Rectal smooth muscle tissue (tissue), 1 donor: ENCODE measurements at regions not wholly inside any gene's neighbourhood (a gene's known extent, or its start where the extent isn't known, plus 50 kb on each side); places are given as distances from the start of the nearest gene placed in this dataset.
A peak's percentile ranks its signal among the peaks of the same experiment; 100 is the strongest.
"Not testable (repeated sequence)": the region's sequence is repeated elsewhere in the genome, so short reads cannot be mapped to it uniquely, and the experiment has no call there.

Source experiments
- H3K27ac ChIP-seq: one replicate; pipeline ENCODE4 v1.7.0; 2013; ENCODE audit warnings: low read depth, low read length, inconsistent platforms
- H3K27me3 ChIP-seq: one replicate; pipeline ENCODE4 v1.7.0; 2013; ENCODE audit warnings: low read length; ENCODE audit not compliant: control insufficient read depth, insufficient read depth
- H3K36me3 ChIP-seq: one replicate; pipeline ENCODE4 v1.7.0; 2013; ENCODE audit warnings: low read length; ENCODE audit not compliant: control insufficient read depth, insufficient read depth
- H3K4me1 ChIP-seq: one replicate; pipeline ENCODE4 v1.7.0; 2013; ENCODE audit warnings: low read length; ENCODE audit not compliant: control insufficient read depth, insufficient read depth
- H3K4me3 ChIP-seq: one replicate; pipeline ENCODE4 v1.7.0; 2013; ENCODE audit warnings: low read length
- H3K9ac ChIP-seq: one replicate; pipeline ENCODE4 v1.7.0; 2013; ENCODE audit warnings: low read length

DNA sequence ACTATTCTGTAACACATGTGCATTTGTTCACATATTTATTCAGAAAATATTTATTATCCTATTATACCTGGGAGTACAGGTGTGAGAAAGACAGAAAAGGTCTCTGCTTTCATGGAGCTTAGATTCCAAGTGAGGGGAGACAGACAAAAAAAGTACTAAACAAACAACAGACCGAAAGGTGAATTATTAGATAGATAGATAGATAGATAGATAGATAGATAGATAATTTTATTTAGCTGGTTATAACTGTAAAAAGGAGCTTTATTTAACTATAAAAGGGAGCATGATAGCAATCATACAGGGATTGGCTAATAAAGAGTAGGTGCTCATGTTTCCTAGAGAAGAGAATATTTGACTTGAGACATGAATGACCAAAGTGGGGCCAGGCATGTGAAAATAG lies 119.4 kb downstream of the TNFSF18 start:
- Histone ChIP-seq H3K4me1 (no peaks in the 10 kb centered on the region), H3K36me3 (no peaks in the 10 kb centered on the region), H3K27me3 (no peaks in the 10 kb centered on the region), H3K4me3 (no peak overlapping the region), H3K9ac (no peak overlapping the region), H3K27ac (no peak overlapping the region)

GRCh38 chr1:172931761-172932160 lies 119.0 kb downstream of the TNFSF18 start:
- H3K27ac ChIP-seq = no peak overlapping the region
- no peaks in the 10 kb centered on the region for H3K36me3 ChIP-seq
- H3K4me3 ChIP-seq = no peak overlapping the region
- H3K9ac ChIP-seq = no peak overlapping the region
- H3K4me1 ChIP-seq = no peaks in the 10 kb centered on the region
- no peaks in the 10 kb centered on the region for H3K27me3 ChIP-seq

- H3K27ac ChIP-seq = no peak overlapping the region
- no peaks in the 10 kb centered on the region for H3K27me3 ChIP-seq
- H3K36me3 ChIP-seq = no peaks in the 10 kb centered on the region
- no peak overlapping the region for H3K9ac ChIP-seq
- no peaks in the 10 kb centered on the region for H3K4me1 ChIP-seq
- no peak overlapping the region for H3K4me3 ChIP-seq
Observed at GRCh38 chr1:172932981-172933380, 117.8 kb downstream of the TNFSF18 start.

GRCh38 chr1:172934417-172934762 lies 116.4 kb downstream of the TNFSF18 start:
- Histone ChIP-seq H3K27ac (peak overlapping the region; percentile 29), H3K27me3 (no peaks in the 10 kb centered on the region), H3K36me3 (no peaks in the 10 kb centered on the region), H3K9ac (no peak overlapping the region), H3K4me3 (no peak overlapping the region), H3K4me1 (no peaks in the 10 kb centered on the region)

DNA sequence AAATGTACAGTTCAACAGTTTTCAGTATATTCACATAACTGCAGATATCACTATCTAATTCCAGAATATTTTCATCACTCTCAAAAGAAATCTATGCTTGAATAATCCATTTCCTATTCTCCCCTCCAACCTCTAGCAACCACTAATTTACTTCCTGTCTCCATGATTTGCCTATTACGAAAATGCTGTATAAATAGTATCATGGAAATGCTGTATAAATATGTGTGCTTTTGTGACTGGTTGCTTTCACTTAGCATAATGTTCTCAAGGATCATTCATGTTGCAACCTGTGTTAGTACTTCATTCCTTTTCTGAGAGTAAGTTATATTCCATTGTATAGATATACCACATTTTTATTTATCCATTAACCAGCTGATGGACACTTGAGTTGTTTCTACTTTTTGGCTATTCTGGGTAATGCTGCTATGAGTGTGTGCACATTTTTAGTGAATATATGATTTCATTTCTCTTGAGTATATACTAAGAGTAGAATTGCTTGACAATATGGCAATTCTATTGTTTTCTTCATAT lies 115.6 kb downstream of the TNFSF18 start:
- no peaks in the 10 kb centered on the region for H3K4me1 ChIP-seq
- no peaks in the 10 kb centered on the region for H3K27me3 ChIP-seq
- peak overlapping the region; percentile 29 for H3K27ac ChIP-seq
- no peak overlapping the region for H3K4me3 ChIP-seq
- H3K9ac ChIP-seq = no peak overlapping the region
- H3K36me3 ChIP-seq = no peaks in the 10 kb centered on the region

GRCh38 chr1:172936088-172936645 lies 114.6 kb downstream of the TNFSF18 start:
- Histone ChIP-seq H3K36me3 (no peaks in the 10 kb centered on the region), H3K4me3 (no peak overlapping the region), H3K27me3 (no peaks in the 10 kb centered on the region), H3K9ac (no peak overlapping the region), H3K27ac (no peak overlapping the region), H3K4me1 (no peaks in the 10 kb centered on the region)

DNA sequence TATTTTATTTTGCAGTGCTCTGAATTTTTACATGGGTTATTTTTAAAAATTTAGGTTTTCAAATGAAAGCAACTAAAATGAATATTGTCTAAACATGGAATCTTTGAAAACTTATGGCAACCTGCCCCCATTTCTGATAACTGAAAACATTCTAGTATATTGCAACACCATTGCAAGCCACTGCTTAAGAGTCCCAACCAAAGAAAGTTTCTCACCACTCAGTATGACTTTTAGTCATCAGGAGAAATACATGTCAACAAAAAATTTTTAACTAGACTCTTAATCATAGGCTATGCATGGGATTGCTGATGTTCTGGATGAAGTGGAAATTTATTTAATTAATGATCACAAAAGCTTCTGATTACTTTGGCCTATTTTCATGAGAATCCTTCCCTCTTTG lies 112.1 kb downstream of the TNFSF18 start:
- Histone ChIP-seq H3K36me3 (no peaks in the 10 kb centered on the region), H3K9ac (no peak overlapping the region), H3K27ac (no peak overlapping the region), H3K4me3 (no peak overlapping the region), H3K4me1 (no peaks in the 10 kb centered on the region), H3K27me3 (no peaks in the 10 kb centered on the region)

DNA sequence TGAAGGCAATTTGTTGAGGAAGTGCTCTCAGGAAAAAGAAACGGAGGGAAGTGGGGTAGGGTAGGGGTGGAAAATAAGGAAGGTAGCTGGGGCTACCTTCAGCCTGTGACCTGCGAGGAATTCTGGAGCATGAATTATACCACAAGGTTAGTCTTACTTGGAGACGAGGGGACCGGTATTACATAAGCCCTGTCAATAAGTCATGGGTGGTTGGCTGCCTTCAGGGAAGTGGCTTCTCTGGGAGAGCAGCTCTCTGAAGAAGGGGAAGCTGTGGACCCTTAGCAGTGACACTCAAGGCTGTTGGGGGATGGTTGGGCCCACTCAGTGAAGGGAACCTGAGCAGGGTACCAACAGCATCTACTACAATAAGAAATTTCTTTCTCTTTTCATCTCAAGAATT lies 111.3 kb downstream of the TNFSF18 start:
- H3K27ac ChIP-seq = no peak overlapping the region
- H3K4me3 ChIP-seq = no peak overlapping the region
- no peaks in the 10 kb centered on the region for H3K27me3 ChIP-seq
- no peaks in the 10 kb centered on the region for H3K4me1 ChIP-seq
- H3K9ac ChIP-seq = no peak overlapping the region
- H3K36me3 ChIP-seq = no peaks in the 10 kb centered on the region

DNA sequence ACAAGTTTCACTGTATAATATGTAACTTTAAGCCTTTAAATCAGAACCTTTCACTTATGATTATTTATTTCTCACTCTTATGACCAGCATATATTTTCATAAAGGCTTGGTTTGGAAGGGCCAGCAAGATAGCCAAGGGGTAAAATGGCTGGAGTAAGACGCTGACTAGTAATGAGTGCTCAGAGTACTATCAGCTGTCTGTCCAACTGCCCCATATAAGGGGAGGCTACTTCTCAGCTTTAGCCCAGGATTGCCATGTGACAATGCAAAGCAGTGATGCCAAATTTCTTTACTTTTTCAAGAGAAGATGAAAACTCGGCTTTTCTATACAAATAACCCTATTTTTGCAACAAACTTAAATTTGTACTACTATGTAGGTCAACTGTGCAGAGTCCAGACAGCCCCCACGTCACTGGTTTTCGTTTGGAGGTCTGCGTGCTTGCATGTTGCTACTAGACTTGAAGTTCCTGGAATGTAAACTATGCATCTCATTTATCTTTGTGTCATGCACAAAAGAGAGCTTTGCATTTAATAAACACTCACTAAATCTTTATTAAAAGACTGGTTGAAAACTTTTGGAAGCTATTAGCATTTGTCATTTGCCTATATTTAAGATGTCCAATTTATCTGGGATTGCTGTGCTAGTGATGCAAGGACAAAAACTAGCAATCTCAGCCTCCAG lies 110.4 kb downstream of the TNFSF18 start:
- Histone ChIP-seq H3K27me3 (no peaks in the 10 kb centered on the region), H3K27ac (no peak overlapping the region), H3K9ac (no peak overlapping the region)

DNA sequence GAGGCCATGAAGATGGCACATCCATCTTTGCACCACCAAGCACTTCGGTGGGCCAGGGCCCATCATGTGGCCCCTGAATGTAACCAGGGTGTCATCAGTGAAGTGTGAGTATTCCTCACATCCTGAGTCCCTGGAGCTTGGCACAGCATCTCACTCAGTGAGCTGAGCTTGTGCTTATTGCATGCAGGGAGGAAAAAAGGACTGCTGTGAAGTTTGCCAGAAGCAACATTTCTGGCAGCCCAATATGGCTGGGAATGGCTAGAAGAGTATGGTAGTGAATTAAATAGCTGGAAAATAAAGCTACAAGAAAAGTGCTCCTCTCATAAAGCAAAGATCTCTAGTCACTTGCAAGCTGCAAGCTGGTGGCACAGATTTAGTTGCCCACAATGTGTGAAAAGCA lies 109.3 kb downstream of the TNFSF18 start:
- H3K27ac ChIP-seq = no peak overlapping the region

More for the DNA sequence above, 110.4 kb downstream of the TNFSF18 start:
- H3K4me3 ChIP-seq = no peak overlapping the region
- H3K4me1 ChIP-seq = no peaks in the 10 kb centered on the region
- H3K36me3 ChIP-seq = no peaks in the 10 kb centered on the region

GRCh38 chr1:172941945-172942344 lies 108.8 kb downstream of the TNFSF18 start:
- no peak overlapping the region for H3K27ac ChIP-seq
- no peaks in the 10 kb centered on the region for H3K4me1 ChIP-seq
- H3K9ac ChIP-seq = no peak overlapping the region
- H3K36me3 ChIP-seq = no peaks in the 10 kb centered on the region
- no peaks in the 10 kb centered on the region for H3K27me3 ChIP-seq
- H3K4me3 ChIP-seq = no peak overlapping the region

More for the DNA sequence above, 109.3 kb downstream of the TNFSF18 start:
- H3K36me3 ChIP-seq = no peaks in the 10 kb centered on the region
- no peak overlapping the region for H3K4me3 ChIP-seq
- no peaks in the 10 kb centered on the region for H3K4me1 ChIP-seq
- H3K27me3 ChIP-seq = no peaks in the 10 kb centered on the region
- no peak overlapping the region for H3K9ac ChIP-seq

GRCh38 chr1:172943138-172943537 lies 107.6 kb downstream of the TNFSF18 start:
- not testable (repeated sequence) for H3K9ac ChIP-seq, H3K4me1 ChIP-seq, H3K27ac ChIP-seq, H3K36me3 ChIP-seq, H3K27me3 ChIP-seq, H3K4me3 ChIP-seq

- Histone ChIP-seq H3K27me3 (no peaks in the 10 kb centered on the region), H3K4me1 (no peaks in the 10 kb centered on the region), H3K36me3 (no peaks in the 10 kb centered on the region), H3K4me3 (no peak overlapping the region), H3K9ac (no peak overlapping the region), H3K27ac (no peak overlapping the region)
Observed at GRCh38 chr1:172944931-172945330, 105.8 kb downstream of the TNFSF18 start.
